GM18505 (cell line): ENCODE measurements at regions not wholly inside any gene's neighbourhood (a gene's known extent, or its start where the extent isn't known, plus 50 kb on each side); places are given as distances from the start of the nearest gene placed in this dataset.
"Not testable (repeated sequence)": the region's sequence is repeated elsewhere in the genome, so short reads cannot be mapped to it uniquely, and the experiment has no call there.

Source experiments
- ATAC-seq: cut with Tn5 transposase; IDR thresholded peaks from one replicate; pipeline ENCODE4 v1.9.1; 2021; ENCODE audit not compliant: unreplicated experiment
- POLR2A ChIP-seq: IDR thresholded peaks from 4 replicates; pipeline ENCODE4 v1.6.1; 2011; ENCODE audit warnings: borderline replicate concordance; ENCODE audit not compliant: insufficient read depth, insufficient read length; ENCODE audit errors: extremely low read depth

- no peak for TF ChIP-seq POLR2A
- ATAC-seq = no peak
Observed at GRCh38 chr9:88872192-88872946, 118.9 kb upstream of the S1PR3 start.

- ATAC-seq = no peak
- no peak for TF ChIP-seq POLR2A
Observed at GRCh38 chr9:88873635-88874034, 117.6 kb upstream of the S1PR3 start.

- no peak for TF ChIP-seq POLR2A
Observed at GRCh38 chr9:88874391-88874790, 116.9 kb upstream of the S1PR3 start.

GRCh38 chr9:88875400-88876120, 115.7 kb upstream of the S1PR3 start:
- ATAC-seq = no peak

More at GRCh38 chr9:88874391-88874790, 116.9 kb upstream of the S1PR3 start:
- ATAC-seq = no peak

GRCh38 chr9:88880199-88880598, 111.1 kb upstream of the S1PR3 start:
- no peak for ATAC-seq
- no peak for TF ChIP-seq POLR2A

More at GRCh38 chr9:88875400-88876120, 115.7 kb upstream of the S1PR3 start:
- TF ChIP-seq POLR2A = no peak

GRCh38 chr9:88884291-88884690, 107.0 kb upstream of the S1PR3 start:
- not testable (repeated sequence) for ATAC-seq

- not testable (repeated sequence) for ATAC-seq
Observed at GRCh38 chr9:88886762-88887161, 104.5 kb upstream of the S1PR3 start.

GRCh38 chr9:88889386-88889785, 101.9 kb upstream of the S1PR3 start:
- TF ChIP-seq POLR2A = no peak
- ATAC-seq = no peak

- TF ChIP-seq POLR2A = no peak
- no peak for ATAC-seq
Observed at GRCh38 chr9:88890546-88890945, 100.7 kb upstream of the S1PR3 start.

- ATAC-seq = no peak
Observed at GRCh38 chr9:88891040-88891439, 100.2 kb upstream of the S1PR3 start.

GRCh38 chr9:88892724-88893123, 98.5 kb upstream of the S1PR3 start:
- ATAC-seq = no peak
- TF ChIP-seq POLR2A = no peak

More at GRCh38 chr9:88891040-88891439, 100.2 kb upstream of the S1PR3 start:
- no peak for TF ChIP-seq POLR2A

- ATAC-seq = no peak
- TF ChIP-seq POLR2A = no peak
Observed at GRCh38 chr9:88897081-88897480, 94.2 kb upstream of the S1PR3 start.

GRCh38 chr9:88898039-88898720, 93.1 kb upstream of the S1PR3 start:
- ATAC-seq = no peak
- TF ChIP-seq POLR2A = no peak

GRCh38 chr9:88905506-88905905, 85.8 kb upstream of the S1PR3 start:
- ATAC-seq = no peak
- TF ChIP-seq POLR2A = no peak

- TF ChIP-seq POLR2A = no peak
- ATAC-seq = no peak
Observed at GRCh38 chr9:88915916-88916315, 75.4 kb upstream of the S1PR3 start.

- no peak for TF ChIP-seq POLR2A
- no peak for ATAC-seq
Observed at GRCh38 chr9:88916894-88917293, 74.4 kb upstream of the S1PR3 start.
